NCI-H2171 (cell line): ENCODE measurements at regions not wholly inside any gene's neighbourhood (a gene's known extent, or its start where the extent isn't known, plus 50 kb on each side); places are given as distances from the start of the nearest gene placed in this dataset.

ENCODE experiments used
- DNase-seq: peaks from one replicate; lab custom pipeline; 2025; lab: John Stamatoyannopoulos, UW

DNA sequence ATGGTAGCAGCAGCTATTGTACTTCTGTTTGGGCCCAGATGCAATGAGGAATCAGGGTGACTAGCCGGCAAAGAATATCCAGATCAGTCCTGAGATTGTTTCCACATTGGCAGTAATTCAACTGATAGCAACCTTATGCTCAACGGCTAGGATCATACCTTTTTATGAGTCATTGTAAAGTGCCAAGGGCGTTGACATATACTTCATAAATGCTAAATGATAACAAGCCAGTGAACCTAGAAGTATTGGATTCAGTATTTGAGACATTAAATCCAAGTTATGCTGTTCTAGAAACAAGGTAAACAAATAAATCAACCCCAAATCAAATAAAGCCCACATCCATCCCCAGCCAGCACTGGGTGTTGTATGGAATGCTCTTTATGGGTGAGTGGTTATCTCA is 207.1 kb upstream of the ZFHX3 start:
- no peak for DNase-seq

DNA sequence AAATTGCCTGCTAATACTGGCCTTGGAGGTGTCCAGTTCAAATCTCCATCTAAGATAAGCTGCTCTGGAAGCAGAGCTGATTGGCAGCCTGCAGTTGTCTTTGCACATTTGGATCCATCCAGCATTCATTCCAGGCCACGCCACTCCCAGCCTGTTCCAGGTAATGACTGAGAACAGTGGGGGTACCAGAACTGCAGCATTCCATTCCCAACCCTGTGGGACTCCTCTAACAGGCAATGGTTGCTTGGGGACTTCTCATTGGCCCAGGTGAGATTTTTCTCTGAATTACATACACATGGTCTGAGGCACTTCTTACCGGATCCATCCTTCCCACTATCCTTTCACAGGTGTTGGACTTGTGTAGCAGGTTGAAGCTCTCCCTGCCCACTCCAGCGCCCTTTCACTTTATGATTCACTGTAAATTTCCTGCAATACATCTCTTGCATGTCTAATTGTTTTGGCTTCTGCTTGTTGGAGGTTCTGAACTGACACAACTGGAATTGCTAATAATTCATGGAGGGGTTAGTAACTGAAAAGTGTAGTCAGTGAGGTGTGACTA is 206.1 kb upstream of the ZFHX3 start:
- no peak for DNase-seq

DNA sequence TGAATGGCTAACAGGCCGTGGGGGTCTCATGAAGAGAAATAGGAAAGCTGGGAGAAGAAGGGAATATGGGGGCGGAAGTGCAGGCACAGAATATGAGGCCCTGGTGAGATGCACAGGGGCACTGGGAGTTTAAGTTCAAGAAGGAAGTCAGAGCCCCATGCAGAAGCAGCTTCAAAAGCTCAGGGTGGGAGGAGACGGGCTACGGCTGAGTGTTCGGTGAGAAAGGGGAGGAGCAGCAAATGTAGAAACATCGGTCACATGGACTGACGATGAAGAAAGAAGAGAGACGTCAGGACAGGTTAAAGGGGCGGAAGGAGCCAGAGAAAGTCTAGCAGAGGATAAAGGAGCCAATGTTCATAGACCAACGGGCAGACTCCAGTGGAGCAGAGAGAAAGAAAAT is 204.5 kb upstream of the ZFHX3 start:
- DNase-seq: no peak

DNA sequence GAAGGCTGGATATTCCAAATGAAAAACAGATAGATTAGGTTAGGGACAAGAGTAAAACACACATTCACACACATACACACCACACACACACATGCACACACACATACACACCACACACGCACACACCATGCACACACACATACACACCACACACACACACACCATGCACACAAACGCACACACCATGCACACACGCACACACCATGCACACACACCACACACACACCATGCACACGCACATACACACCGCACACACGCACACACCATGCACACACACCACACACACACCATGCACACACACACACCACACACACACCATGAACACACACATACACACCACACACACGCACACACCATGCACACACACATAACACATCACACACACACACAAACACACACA is 203.7 kb upstream of the ZFHX3 start:
- no peak for DNase-seq

DNA sequence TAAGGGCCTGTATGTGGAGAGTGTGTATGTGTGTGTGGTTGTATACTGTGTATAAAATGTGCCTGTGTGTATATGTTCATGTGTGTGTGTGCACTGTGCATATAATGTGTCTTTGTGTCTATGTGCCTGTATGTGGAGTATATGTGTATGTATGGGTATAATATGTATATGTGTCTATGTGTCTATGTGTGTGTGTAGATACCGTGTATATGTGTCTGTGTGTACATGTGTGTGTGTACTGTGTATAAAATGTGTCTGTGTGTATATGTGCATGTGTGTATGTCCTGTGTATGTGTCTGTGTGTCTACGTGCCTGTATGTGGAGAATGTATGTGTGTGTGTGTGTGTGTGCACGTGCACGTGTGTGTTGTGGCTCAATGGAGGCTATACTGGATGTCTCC is 200.4 kb upstream of the ZFHX3 start:
- no peak for DNase-seq

DNA sequence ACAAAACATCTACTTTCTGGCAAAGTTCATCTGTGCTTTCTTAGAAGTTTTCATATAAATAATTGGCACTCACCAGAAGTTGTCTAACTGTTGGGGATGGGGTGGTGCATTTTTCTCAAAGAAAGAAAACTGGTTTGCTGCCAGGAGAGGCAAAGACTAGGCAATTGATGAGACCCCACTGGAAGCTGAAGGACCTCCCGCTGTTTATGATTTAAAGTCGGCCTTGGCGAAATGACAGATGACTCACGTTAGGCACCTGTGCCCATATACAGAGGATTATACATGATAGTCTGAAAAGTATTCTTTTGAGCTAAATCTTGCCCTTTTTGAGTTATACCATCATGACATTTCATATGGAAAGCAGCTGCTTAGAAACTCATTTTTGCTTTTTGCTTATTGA is 193.0 kb upstream of the ZFHX3 start:
- DNase-seq: no peak

- no peak for DNase-seq
Observed at GRCh38 chr16:73237601-73238000, 189.7 kb upstream of the ZFHX3 start.

DNA sequence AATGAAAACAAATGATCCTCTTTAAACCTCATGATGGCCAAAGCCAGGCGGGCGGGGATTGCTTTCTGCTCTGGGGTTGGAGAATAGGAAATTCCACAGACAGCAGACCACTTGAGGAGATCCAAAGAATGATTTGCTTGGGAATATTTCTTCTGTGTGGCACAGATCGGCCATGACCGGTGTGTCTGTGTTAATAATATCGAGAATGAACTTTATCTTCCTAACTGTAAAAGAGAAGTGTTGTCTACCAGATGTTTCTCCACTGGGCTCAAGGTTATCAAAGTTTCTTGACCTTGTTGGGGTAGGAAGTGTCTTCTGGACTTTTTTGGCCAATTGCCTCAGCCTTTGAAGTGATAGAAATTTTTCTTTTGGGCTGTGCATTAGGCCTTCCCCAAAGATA is 186.6 kb upstream of the ZFHX3 start:
- DNase-seq: no peak

GRCh38 chr16:73233846-73234424 is 186.0 kb upstream of the ZFHX3 start:
- DNase-seq: no peak

GRCh38 chr16:73233329-73233765 is 185.4 kb upstream of the ZFHX3 start:
- no peak for DNase-seq

DNA sequence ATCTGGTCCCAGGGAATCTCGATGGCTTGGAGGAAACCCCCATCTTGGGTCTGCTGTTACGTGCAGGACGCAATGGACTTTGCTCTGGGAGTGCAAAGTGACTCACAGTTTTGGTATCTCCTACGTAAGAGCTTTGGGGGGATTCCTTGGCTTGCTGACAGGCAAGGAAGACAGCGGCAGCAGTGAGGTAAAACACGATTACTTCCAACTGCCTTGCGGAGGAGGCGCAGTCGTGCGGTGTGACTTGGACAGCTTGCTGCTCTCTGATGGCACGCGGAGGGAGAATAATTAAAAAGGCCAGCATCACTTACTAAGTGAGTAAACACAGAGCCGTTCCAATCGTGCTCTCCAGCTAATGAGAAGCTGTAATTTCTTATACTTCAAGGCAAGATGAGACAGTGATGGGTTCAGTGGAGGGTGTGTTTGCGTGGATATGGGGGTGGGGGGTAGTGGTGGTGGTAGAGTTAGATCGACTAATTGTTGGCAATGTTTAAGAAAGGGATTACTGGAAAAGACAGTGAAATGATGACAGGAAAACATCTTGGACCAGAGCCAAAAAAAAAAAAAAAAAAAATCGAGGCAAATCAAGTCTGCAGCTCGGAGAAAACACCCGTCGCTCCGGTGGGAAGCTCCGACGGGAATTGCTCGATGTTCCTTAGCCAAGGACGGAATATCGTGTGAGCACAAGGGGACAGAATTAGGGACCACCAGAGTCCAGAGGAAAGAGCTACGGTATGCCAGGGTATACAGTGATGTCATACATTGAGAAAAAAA is 184.8 kb upstream of the ZFHX3 start:
- no peak for DNase-seq

- DNase-seq: no peak
Observed at GRCh38 chr16:73231944-73232554, 184.1 kb upstream of the ZFHX3 start.

- DNase-seq: no peak
Observed at GRCh38 chr16:73231379-73231778, 183.5 kb upstream of the ZFHX3 start.

DNA sequence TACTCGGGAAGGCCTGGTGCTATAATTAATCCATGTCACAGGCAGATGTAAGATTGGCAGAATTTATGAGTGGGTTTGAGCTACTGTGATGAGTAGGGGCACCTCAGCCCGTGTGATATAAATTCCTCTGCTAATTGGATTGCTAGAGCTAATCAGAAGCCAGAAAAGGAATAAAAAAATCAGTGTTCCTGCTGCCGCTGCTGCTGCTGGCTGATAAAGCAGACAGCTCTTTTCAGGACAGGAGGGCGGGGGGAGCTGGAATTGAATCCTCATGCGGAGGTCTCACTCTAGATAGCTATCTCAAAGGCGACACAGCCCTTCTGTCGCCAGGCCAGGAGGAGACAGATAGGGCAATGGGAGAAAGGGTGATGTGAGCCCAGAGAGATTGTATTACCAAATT is 182.7 kb upstream of the ZFHX3 start:
- no peak for DNase-seq

DNA sequence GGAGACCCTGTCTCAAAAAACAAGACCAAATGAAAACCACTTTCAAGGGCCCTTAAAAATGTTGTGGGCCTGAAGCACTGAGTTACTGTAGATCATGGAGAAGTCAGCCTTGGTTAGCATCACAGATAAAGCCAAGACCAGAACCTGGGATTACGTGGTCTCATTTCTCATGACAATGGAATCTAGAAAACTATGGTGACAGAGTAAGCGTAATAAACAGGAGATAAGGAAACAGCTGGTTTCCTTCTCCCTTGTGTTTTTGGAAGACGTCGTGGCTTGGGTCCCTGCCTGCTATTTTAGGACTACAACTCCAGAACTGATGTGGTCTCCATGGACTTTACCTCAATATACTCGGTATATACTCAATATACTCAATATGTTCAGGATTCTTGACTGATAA is 180.7 kb upstream of the ZFHX3 start:
- DNase-seq: no peak

DNA sequence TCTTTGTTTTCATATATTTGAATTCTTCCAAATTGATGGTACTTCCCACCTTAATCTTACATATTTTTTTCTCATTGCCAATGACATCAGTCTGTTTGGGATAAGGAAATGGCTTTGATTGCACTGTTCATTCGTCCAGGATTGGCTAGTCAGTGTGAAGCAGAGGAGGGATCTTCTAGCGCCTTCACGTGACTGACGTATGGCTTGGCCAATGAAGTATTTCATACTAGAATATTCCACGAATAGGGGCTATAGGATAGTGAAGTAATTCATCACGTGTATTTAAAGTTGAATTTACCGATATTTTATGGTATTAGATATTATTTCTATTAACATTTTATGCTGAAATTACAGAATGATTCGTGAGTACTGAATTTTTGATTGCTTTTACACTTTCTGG is 178.7 kb upstream of the ZFHX3 start:
- no peak for DNase-seq

DNA sequence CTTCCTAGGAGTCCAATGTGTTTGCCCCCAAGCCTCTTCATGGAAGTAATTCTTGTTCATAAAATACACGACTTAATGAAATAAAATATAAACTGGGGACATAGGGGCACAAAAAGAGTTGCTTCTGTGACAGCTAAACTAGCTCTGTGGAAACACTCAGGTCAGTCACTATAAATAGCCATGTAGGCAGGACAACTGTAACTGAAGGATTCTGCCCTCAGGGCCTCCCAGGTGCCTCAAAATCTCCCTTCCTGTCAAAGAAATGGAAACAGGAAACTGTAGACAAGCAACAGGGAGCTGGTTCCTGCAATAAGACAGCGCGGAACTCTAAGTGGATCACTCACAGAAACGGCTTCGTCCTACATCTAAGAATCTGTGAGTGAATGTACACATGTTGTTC is 178.1 kb upstream of the ZFHX3 start:
- DNase-seq: no peak

DNA sequence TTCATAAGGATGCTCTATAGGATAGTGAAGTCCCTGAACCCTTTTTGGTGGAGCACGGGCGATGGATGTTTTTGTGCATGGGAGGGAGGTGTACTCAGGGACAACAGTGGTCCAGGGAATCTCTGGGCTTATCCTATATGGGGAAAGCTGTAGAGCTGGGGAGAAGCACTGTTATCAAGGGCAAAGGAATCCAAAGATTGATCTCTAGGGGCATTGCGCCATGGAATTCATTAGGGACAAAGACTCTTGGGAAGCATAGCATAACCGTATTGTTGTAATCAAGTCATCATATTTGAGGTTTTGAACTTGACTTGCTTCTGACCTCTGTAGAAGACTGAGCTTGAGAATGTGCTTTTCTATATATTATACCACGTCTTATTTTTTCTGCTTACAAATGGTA is 172.9 kb upstream of the ZFHX3 start:
- DNase-seq: no peak

DNA sequence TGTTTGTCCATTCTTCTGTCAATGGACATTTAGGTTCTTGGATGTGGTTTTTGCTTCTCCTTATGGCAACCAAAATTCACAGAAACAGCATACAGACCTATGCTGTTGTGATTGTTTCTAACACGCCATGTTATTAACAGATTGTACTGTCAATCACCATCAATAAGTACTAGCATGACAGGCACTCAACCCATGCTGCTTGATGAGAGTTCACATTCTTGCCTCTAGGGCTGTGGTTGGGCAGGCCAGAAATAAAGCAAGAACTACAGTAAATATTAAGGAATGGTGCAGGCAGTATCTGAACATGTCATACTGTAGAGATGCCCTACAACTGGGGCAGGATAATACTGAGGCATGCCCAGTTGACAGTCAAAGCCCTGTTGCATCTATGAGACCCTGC is 171.2 kb upstream of the ZFHX3 start:
- no peak for DNase-seq

- no peak for DNase-seq
Observed at GRCh38 chr16:73217654-73218053, 169.7 kb upstream of the ZFHX3 start.

- no peak for DNase-seq
Observed at GRCh38 chr16:73216932-73217331, 169.0 kb upstream of the ZFHX3 start.

DNA sequence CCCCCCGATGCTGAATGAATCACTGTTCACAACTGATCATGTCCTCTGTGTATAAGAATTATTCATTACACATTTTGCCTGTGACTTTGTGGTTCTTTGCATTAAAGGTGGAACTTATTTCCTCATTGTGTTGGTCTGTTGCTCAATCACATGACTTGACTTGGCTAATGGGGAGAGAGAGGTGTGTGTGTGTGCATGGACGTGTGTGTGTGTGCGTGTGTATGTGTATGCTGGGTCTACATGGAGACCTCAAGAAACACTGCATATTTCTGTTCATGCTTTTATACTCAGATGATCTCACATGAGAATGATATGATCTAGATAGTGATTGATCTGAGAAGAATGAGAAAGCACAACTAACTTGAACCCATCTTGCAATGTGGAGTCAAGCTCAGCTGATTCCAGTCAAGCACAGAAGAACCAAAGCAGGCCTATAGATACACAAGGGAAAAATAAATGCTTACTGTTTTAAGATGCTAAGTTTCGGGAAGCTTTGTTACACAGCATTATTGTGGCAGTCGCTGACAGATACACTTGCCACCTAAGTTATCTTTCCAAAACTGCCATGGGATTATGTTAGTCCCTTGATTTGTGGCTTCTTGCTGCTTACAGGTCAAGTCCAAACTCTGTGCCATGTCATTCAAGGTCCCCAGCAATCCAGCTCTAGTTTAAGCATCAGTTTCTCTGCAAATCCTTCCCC is 167.9 kb upstream of the ZFHX3 start:
- no peak for DNase-seq
